Mesothelial cell of epicardium (in vitro differentiated cells): ENCODE measurements at regions not wholly inside any gene's neighbourhood (a gene's known extent, or its start where the extent isn't known, plus 50 kb on each side); places are given as distances from the start of the nearest gene placed in this dataset.
A peak's percentile ranks its signal among the peaks of the same experiment; 100 is the strongest.

Experiments
- DNase-seq, 2 experiments: peaks; one replicate each; pipeline ENCODE4 v3.0.0; 2021; ENCODE audit warnings: low spot score in 2 of 2; ENCODE audit not compliant: unreplicated experiment in 2 of 2
- H3K27ac Mint-ChIP-seq: 2 replicates; pipeline ENCODE4 v1.8.0; 2021; ENCODE audit warnings: mixed read lengths
- H3K27me3 Mint-ChIP-seq: 2 replicates; pipeline ENCODE4 v1.8.0; 2021; ENCODE audit warnings: low read depth, mixed read lengths
- H3K36me3 Mint-ChIP-seq: 2 replicates; pipeline ENCODE4 v1.8.0; 2021; ENCODE audit warnings: mixed read lengths
- H3K4me1 Mint-ChIP-seq: 2 replicates; pipeline ENCODE4 v1.8.0; 2021; ENCODE audit warnings: mixed read lengths
- H3K4me3 Mint-ChIP-seq: 2 replicates; pipeline ENCODE4 v1.8.0; 2021; ENCODE audit warnings: mild to moderate bottlenecking, moderate library complexity, mixed read lengths
- H3K9me3 Mint-ChIP-seq: 2 replicates; pipeline ENCODE4 v1.8.0; 2021; ENCODE audit warnings: mixed read lengths
- TF ChIP-seq, protein P1 (sequence below): fragments of 200-600 bp; sonication (generic); IDR thresholded peaks from one replicate; pipeline ENCODE4 v1.5.0; 2021; ENCODE audit warnings: antibody characterized with exemption; ENCODE audit not compliant: unreplicated experiment

DNA sequence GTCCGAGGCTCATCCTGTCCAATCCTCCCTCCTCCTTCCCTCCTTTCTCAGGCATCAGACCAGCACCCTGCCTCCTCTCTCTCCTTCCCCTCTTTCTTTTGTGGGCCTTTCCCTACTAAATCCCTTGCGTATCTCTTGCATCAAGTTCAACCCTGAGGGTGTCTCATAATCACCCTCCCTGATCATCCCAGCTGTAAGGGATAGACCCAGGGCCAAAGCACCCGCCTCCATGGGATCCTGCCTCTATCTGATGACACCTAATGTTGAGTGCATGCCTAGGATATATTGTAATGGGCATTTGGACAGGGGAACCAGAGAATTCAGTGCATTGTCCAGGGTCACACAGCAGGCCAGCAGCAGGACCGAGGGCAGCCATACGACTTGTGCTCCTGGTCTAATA, 84.9 kb downstream of the PHETA1 start:
- Mint-ChIP-seq H3K27ac (no peak overlapping the region), H3K4me3 (no peak overlapping the region), H3K27me3 (peaks cover 7% of the 10 kb centered on the region), H3K9me3 (peaks cover 13% of the 10 kb centered on the region), H3K36me3 (peaks cover 15% of the 10 kb centered on the region), H3K4me1 (no peaks in the 10 kb centered on the region)
- DNase-seq = no peak
- TF ChIP-seq, protein P1, sequence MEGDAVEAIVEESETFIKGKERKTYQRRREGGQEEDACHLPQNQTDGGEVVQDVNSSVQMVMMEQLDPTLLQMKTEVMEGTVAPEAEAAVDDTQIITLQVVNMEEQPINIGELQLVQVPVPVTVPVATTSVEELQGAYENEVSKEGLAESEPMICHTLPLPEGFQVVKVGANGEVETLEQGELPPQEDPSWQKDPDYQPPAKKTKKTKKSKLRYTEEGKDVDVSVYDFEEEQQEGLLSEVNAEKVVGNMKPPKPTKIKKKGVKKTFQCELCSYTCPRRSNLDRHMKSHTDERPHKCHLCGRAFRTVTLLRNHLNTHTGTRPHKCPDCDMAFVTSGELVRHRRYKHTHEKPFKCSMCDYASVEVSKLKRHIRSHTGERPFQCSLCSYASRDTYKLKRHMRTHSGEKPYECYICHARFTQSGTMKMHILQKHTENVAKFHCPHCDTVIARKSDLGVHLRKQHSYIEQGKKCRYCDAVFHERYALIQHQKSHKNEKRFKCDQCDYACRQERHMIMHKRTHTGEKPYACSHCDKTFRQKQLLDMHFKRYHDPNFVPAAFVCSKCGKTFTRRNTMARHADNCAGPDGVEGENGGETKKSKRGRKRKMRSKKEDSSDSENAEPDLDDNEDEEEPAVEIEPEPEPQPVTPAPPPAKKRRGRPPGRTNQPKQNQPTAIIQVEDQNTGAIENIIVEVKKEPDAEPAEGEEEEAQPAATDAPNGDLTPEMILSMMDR = no peak

- Mint-ChIP-seq H3K36me3 (peaks cover 16% of the 10 kb centered on the region), H3K27ac (no peak overlapping the region), H3K9me3 (peaks cover 13% of the 10 kb centered on the region), H3K4me1 (no peaks in the 10 kb centered on the region), H3K4me3 (no peak overlapping the region), H3K27me3 (peaks cover 8% of the 10 kb centered on the region)
- no peak for DNase-seq
- TF ChIP-seq, protein P1 = no peak
These were observed 85.4 kb downstream of the PHETA1 start for GRCh38 chr12:111283521-111283920.

DNA sequence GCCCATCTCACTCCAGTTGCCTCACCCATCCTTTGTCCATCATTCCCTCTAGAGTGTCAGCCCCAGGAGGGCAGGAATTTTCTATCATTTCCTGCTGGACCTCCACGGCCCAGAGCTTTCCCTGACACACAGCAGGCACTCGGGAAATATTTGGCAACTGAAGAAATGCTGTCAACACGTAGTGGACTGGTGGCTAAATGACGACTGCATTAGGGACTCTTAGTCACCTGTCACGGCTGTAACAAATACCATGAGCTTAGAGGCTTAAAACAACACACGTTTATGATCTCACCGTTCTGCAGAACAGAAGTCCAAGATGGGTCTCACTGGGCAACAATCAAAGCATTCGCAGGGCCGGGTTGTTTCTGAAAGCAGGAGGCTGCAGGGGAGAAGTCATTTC, 91.3 kb downstream of the PHETA1 start:
- Mint-ChIP-seq H3K27me3 (peaks cover 5% of the 10 kb centered on the region), H3K36me3 (peaks cover 16% of the 10 kb centered on the region), H3K27ac (no peak overlapping the region), H3K4me3 (no peak overlapping the region), H3K4me1 (no peaks in the 10 kb centered on the region), H3K9me3 (peaks cover 18% of the 10 kb centered on the region)
- TF ChIP-seq, protein P1 = no peak
- no peak for DNase-seq

DNA sequence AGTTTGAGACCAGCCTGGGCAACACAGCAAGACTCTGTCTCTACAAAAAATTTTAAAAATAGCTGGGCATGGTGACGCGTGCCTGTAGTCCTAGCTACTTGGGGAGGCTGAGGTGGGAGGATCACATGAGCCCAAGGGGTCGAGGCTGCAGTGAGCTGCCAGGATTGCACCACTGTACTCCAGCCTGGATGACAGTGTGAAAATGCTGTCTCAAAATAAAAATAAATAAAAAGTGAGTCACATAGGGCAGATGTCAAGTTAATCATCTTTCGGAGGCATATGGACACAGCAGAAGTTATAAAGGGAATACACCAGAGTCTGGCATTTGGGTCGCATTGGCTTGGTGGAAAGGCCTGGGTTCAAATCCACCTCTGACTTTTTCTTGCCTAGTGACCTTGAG, 92.7 kb downstream of the PHETA1 start:
- Mint-ChIP-seq H3K36me3 (peaks cover 11% of the 10 kb centered on the region), H3K4me3 (no peak overlapping the region), H3K4me1 (no peaks in the 10 kb centered on the region), H3K27me3 (peaks cover 1% of the 10 kb centered on the region), H3K9me3 (peaks cover 20% of the 10 kb centered on the region), H3K27ac (no peak overlapping the region)
- no peak for DNase-seq
- TF ChIP-seq, protein P1 = no peak

GRCh38 chr12:111275308-111275707, 93.6 kb downstream of the PHETA1 start:
- peaks cover 13% of the 10 kb centered on the region for H3K9me3 Mint-ChIP-seq
- peaks cover 1% of the 10 kb centered on the region for H3K27me3 Mint-ChIP-seq
- DNase-seq = no peak
- H3K4me3 Mint-ChIP-seq = no peak overlapping the region
- TF ChIP-seq, protein P1 = no peak
- H3K27ac Mint-ChIP-seq = no peak overlapping the region
- peaks cover 5% of the 10 kb centered on the region for H3K4me1 Mint-ChIP-seq
- H3K36me3 Mint-ChIP-seq = peaks cover 6% of the 10 kb centered on the region

GRCh38 chr12:111274777-111275176, 94.1 kb downstream of the PHETA1 start:
- no peak for DNase-seq
- Mint-ChIP-seq H3K27me3 (peaks cover 1% of the 10 kb centered on the region), H3K4me1 (peaks cover 10% of the 10 kb centered on the region), H3K27ac (no peak overlapping the region), H3K36me3 (peaks cover 6% of the 10 kb centered on the region), H3K9me3 (peaks cover 13% of the 10 kb centered on the region), H3K4me3 (no peak overlapping the region)
- TF ChIP-seq, protein P1 = peak; percentile 35
